Stimulated activated CD4-positive, alpha-beta T cell treated with anti-CD3 and anti-CD28 coated beads, Interleukin-15, amount 100 ng/mL, for 48 hours (primary cell): ENCODE measurements at regions not wholly inside any gene's neighbourhood (a gene's known extent, or its start where the extent isn't known, plus 50 kb on each side); places are given as distances from the start of the nearest gene placed in this dataset.
"Not testable (repeated sequence)": the region's sequence is repeated elsewhere in the genome, so short reads cannot be mapped to it uniquely, and the experiment has no call there.

Experiments used
- DNase-seq, 2 donors: peaks; one replicate each; pipeline ENCODE4 v3.0.0-alpha.2; 2020; ENCODE audit warnings: low read depth in 2 of 2

DNA sequence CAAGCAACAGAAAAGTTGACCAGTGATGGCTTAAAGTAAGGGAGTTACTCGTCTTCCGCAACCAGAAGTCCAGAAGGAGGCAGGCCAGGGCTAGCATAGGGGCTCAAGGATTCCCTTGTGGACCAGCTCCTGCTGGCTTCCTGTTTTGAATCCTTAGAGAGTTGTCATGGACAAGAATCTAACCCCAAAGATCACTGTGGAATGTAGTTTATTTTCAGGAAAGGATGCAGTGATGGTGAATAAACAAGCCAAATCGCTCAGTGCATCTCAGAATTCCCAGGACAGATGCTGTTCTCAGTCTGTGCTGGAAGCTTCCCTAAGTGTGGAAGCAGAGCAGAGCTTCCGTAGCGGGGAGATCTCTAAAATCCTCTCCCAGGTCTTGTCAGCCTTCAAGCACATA is 311.3 kb downstream of the C12orf75 start:
- DNase-seq: no peak

DNA sequence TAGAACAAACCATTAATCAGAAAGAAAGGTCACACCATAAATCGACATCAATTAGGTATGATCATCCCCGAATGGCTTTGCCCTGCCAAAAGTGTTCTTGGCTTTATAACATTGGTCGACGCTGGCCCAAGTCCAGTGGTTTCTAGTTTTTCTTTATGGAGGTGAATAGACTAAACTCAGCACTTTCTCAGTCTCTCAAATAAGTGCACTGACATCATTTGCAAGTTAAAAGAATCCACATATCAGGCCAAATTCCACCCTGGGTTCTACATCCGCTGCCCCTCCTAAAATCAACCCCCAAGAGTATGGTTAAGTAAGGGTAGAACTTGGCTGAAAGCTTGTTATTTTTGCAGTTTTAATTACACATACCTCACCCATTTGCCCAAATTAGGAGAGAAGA is 314.3 kb downstream of the C12orf75 start:
- no peak for DNase-seq

DNA sequence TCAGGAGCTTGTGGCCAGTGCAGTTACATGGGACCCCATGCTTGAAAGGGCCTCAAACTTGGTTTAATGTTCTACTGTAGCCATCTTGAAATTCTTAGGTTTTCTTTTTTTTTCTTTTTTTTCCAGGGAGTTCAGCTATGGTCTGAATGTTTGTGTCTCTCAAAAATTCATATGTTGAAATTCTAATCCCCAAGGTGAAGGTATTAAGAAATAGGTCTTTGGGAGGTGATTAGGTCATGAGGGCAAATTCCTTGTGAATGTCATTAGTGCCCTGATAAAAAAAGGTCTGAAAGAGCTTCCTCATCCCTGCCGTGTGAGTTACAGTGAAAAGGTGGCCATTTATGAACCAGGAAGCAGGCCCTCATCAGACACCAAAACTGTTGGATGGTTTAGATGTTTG is 324.1 kb downstream of the C12orf75 start:
- no peak for DNase-seq

DNA sequence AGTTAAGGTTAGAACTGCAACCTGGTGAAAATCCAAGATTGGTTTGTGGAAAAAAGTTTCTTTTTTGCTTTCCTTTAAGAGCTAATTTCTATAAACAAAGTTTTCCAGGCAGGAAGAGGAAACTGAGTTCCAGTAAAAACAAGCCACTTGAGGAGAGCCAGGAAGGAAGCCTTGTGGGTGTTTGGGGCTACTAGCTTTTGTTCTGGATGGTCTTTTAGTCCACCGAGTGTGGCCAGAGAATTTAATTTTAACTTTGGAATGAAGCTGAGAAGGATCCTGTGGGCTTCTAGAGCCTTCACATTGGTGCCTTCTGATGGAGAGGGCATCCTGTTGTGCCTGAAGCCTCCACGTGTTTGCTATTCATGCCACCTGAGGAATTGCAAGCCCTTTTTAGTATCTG is 327.9 kb downstream of the C12orf75 start:
- no peak for DNase-seq

DNA sequence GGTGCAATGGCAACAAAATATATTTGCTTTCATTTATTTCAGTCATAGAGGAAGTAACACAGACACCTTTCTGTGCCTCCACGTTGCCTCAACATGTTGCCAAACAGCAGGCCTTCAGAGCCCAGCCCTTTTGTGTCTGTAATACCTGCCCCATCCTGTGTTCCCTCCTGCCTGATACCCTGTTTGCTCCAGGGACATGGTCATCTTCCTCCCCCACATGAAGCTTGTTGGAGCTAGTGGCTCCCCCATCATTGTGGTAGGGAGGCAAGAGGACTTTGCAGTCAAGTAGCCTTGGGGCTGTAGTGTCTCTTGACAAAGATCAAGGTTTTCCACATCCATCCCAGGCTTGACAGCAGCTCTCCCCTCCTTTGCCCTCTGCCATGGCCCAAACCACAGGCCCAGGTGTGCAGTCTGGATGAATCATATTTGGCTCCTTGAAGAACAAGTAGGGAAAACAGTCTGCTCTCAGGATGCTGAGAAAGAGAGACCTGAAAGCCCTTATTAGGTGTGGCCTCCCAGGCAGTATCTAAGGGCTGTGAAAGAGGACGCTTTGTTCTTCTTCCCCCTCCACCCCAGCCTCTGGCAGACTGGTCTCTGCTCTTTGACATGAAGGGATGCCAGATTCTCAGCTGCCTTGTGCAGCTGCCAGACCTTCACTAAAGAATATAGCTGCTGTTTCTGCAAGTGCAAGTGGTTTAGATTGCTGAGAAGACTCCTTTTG is 329.0 kb downstream of the C12orf75 start:
- no peak for DNase-seq

DNA sequence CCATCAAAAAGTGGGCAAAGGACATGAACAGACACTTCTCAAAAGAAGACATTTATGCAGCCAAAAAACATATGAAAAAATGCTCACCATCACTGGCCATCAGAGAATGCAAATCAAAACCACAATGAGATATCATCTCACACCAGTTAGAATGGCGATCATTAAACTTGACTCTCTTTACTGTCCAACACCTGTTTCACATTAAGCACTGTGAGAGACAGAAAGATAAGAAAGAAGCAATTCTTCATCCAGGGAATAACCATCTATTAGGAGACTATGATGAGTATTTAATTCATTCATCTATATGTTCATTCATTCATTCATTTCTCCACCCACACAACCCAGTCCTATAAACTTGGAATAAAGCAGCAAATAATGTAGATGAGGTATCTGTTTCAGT is 334.3 kb downstream of the C12orf75 start:
- not testable (repeated sequence) for DNase-seq

DNA sequence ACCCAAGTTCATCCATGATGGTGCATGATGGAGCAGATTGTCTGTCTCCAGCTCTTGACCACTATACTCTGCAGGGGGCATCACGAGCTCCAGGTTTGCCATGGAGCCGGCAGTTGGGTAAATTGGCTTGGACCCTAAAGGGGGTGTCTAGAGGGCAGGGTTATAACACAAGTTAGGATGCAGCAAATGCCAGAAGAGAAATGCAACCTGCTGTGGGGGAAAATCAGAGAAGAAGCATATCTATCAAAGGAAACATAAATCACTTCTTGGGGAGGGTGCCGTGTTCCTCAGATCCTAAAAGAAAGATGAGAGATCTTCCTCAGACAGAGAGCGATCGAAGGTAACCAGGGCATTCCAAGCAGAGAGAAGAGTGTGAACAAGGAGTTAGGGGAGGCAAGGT is 334.9 kb downstream of the C12orf75 start:
- DNase-seq: no peak

DNA sequence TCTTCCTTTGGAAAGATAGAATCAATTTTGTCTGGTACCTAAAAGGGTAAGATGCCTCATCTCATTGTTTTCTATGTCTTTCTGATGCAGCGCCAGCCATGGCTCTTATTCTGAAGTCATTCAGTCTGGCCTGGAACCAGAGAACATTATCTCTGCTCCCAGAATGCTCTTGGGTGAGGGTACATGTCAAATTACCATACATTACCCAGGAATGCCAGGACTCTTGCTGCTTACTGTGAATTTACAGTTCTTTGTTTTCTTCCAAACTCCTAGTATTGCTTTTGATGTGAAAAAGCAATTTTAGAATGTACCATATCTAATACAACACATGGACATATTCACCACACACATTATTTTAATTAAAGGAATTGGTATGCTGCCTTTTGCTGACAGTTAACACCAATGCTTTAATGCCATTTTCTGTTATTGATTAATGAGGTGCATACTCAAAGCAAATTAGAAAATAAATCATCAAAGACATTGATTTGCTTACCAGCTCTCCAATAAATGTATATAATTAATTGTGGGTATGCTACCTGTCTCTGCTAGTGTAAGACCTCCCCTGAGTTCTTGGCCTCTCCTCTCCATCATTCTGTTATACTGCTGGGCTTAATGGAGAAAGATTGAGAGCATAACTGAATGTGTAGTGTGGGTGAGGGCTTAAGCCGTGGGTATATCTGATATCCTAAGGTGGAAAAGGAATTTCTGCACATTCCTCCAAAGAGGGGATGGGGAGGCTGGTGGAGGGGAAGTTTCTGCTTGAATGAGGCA is 337.7 kb downstream of the C12orf75 start:
- no peak for DNase-seq

DNA sequence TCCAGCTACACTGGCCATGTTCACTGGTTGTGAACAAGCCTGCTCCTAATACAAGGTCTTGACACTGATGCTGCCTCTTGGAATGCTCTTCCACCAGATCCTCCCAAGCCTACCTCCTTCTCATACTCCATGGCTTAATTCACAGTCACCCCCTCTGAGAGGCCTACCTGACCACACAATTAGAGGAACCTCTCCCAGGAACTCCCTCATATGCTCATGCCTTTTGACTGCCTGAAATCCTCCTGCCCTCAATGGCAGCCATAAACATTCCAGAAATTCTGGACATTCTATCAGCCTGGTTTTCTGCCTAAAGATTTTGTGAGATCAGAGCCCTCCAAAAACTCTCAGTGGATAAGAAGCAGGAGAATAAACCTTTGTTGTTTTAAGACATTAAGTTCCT is 340.2 kb downstream of the C12orf75 start:
- DNase-seq: no peak

DNA sequence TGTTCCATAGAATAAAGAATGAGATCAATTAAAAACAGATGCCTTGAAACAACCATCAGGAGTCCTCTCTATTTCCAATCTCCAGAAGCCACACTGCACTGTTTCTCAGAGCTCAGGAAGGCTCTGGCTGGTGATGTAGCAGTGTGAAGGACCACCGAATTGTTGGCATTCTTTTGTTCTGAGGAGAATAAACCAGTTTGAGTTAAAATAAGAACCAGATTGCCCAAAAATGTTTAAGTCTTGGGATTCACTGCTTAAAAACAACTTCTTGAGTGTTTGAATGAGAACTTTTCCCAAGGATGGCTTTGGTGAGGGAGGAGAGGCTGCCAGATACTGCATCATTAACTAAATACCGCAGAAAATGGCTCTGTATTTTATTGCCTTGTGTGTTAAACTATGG is 341.2 kb downstream of the C12orf75 start:
- DNase-seq: no peak

DNA sequence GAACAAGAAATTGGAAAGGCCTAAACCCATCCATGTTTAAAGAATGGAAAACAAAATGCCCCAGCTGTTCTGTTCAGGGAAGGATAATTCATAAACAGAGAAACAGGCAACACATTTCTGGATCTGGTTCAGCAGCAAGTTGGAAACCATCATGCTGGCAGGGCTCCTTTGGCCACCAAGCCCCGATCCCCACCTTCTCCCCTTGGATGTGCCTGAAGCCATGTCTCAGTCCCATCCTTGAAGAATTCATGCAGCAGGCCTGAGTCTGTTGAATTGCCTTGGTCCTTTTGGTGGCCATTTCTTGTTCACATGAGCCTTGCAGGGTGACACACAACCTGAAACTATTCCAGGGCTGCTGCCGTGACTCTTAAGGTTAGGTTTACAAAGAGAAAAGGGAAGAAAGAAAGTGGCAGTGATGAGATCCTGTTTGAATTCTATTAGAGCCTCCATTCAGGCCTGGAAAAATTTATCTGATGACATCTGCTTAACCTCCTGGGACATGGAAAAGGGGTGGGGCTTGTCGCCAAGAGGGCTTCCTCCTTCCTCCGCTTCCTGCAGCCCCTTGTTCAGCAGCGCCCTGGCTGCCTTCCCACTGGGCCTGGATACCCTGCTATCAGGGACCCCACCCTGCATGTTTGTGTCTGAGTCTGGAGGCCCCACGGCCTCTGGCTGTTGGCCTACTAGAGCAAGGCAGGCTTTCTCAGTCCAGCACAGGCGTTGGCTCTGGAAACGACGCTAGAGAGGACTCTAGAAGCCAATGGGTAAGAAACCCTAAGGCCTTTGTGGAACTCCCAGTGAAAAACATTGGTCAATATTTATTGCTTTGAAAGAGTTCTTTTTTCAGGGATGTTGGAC is 341.9 kb downstream of the C12orf75 start:
- DNase-seq: no peak

DNA sequence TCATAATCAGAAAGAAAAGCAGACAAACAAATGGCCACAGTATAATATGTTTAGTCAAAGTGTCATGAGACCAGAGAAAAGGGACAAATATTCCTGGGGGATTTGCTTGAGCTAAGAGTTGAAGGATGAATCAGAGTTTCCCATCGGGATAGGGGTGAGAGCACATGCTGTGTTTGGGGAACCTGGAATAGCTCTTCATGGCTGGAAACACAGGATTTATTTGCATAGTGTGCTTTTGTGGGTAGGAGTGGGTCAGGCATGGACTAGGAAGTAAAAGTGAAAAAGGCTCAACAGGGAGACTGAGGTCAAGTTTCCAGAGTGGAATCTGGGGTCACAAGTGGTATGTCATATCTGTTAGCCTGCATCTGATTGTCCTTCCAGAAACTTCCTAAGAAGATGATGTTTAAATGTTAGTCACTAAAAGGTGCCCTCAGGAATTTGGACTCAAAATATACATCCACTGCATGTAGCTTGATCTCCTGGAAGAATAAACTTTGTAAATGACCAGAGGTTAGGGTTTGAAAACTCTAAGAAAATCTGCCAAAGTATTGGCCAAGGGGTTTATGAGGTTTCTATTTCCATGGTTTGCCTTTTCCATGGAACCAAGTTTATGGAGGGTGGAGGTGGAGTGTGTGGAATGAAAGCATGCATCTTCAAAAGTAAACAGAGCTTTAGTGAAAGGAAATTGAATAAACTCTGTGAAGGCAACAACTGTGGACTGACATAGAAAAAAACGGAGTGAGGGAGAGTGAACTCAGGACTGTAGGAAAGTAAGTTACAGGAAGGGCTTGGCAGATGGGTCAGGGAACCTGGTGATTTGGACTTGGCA is 344.6 kb downstream of the C12orf75 start:
- no peak for DNase-seq

DNA sequence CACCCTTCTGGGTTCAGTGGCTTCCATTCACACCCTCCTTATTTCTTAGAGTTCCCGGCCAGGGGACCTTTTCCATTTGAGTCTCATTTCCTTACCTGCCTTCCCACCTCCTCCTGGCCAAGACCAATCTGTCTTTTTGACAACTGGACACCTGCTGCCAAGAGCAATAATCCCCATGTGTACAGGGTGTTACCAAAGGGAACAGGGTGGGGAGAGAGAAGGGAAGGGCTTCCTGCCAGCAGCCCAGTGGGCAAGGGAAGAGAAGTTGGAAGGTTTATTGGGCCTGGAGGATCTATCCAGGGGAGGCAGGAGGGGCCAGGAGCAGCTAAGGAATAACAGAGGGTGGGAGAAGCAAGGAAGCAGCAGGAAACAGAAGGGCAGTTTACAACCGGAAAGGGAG is 346.2 kb downstream of the C12orf75 start:
- no peak for DNase-seq

DNA sequence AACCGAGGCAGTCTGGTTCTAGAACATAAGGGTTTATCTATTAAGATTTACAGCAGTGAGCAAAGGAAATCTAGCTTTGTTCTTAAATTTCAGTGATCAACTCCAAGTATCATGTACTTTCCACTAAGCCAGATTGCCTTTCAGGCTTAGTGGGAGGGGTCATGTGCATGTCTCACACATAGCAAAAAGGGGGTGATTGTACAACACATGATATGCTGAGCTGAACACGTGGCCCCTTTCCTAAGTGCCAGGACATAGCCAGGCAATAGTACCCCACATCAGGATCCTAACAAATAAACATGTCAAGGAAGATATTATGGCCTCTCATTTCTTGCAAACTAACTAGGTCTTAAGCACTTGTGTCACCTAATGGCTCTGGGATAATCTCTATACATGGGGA is 347.2 kb downstream of the C12orf75 start:
- DNase-seq: no peak

DNA sequence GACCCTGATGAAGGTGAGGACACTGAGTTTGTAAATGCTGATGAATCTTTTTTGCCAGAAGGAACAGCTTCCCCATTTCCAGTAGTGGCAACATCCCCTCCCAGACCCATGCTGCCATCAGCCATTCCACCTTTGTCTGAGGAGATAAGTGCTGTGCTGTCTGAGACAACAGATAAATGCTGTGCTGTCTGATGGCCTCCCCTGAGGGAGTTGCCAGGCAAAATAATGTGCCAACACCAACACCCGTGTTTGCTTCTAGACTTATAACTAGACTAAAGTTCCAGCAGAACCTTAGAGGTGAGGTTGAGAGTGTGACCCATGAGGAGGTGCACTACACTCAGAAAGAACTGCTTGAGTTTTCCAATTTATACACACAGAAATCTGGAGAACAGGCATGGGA is 349.5 kb downstream of the C12orf75 start:
- no peak for DNase-seq

DNA sequence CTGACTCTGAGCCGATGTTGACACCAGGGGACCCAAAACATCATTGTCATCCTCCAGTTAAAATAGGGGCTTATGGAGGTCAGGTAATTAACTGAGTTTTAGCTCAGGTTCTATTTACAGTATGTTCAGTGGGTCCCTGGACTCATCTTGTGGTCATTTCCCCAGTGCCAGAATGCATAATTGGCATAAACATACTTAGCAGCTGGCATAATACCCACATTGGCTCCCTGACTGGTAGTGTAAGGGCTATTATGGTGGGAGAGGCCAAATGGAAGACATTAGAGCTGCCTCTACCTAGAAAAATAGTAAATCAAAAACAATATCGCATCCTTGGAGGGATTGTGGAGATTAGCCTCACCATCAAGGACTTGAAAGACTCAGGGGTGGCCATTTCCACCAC is 350.9 kb downstream of the C12orf75 start:
- DNase-seq: no peak

DNA sequence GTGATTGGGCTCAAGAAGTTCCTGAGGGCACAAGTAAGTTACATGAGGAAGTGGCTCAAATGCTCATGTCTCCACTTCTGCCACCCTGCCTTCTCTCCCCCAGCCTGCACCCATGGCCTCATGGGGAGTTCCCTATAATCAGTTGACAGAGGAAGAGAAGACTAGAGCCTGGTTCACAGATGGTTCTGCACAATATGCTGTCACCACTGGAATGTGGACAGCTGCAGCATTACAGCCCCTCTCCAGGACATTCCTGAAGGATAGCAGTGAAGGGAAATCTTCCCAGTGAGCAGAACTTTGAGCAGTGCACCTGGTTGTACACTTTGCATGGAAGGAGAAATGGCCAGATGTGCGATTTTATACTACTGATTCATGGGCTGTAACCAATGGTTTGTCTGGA is 352.3 kb downstream of the C12orf75 start:
- not testable (repeated sequence) for DNase-seq

DNA sequence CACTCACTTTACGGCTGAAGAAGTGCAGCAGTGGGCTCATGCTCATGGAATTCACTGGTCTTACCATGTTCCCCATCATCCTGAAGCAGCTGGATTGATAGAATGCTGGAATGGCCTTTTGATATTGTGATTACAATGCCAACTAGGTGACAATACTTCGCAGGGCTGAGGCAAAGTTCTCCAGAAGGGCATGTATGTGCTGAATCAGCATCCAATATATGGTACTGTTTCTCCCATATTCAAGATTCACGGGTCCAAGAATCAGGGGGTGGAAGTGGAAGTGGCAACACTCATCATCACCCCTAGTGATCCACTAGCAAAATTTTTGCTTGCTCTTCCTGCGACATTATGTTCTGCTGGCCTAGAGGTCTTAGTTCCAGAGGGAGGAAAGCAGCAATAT is 353.3 kb downstream of the C12orf75 start:
- not testable (repeated sequence) for DNase-seq

DNA sequence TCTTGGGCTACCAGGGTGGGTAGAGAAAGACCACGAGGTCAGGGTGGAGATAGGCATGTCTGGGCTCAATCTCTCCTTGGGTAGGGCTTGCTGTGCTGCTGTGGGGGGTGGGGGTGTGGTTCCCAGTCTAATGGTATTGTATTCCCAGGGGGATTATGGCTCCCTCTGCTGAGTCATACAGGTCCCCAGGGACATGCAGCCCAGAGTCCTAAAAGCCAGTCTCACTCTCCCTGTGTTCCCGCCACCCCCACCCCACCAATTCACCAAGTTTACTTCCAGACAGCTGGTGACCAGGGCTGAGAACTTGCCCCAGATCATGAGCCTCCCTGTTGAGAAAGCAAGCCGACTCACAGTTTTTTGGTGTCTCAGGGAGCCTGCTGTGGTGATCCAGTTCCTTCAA is 367.6 kb downstream of the C12orf75 start:
- DNase-seq: no peak

DNA sequence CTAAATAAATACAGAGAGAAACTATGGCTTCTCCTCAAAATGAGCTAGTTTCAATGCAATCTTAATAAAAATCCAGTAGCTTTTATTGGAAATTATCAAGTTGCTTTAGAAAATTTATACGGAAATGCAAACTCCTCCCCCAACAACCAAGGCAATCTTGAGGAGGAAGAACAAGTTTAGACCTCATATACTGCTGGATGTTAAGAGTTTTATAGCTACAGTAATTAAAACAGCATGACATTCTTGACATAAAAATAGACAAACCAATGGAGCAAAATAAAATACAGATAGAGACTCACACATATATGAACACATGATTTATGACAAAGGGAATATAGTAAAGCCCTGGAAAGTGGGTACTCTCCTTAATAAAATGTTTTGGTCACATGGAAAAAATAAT is 368.7 kb downstream of the C12orf75 start:
- DNase-seq: no peak

DNA sequence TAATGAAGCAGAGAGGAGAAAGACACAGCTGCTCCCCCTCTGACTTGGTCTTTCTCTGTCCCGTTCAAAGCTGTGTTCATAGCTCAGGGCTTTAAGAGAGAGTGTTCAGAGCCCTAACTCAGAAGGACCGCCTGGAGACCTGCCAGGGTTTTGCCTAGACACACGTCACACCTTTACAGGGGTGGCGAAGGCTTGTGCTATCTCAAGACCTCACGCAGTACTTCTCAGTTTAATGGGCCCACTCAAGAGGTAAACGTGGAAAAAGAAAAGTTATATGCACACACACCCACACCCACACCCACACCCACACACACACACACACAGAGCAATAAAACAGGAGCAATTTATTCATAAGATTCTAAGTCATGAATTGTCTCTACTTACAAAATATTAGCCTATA is 374.3 kb downstream of the C12orf75 start:
- no peak for DNase-seq

DNA sequence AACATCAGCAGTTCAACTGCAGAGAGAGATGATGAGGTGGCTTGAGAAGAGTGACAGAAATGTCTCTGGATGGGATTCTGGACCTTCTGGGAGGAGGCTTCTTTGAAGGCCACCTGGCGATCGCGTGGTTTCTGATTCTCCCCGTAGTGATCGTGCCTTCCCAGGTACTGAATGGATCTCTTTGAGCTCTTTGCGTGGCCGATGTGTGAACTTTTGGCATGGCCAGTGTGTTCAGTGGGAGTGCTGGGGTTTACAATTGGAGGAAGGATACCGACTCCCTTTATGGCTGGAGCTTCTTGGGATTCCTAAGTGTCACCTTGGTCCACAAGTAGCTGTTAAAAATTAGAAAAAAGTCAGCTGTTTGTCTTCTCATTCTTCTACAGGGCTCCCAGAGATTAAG is 374.7 kb downstream of the C12orf75 start:
- DNase-seq: no peak
